PFSK-1 (cell line): ENCODE measurements at regions not wholly inside any gene's neighbourhood (a gene's known extent, or its start where the extent isn't known, plus 50 kb on each side); places are given as distances from the start of the nearest gene placed in this dataset.

Experiments used
- POLR2AphosphoS5 ChIP-seq: IDR thresholded peaks from 2 replicates; pipeline ENCODE4 v1.6.1; 2012; ENCODE audit warnings: low read depth, mild to moderate bottlenecking, control low read depth, low read length, moderate library complexity
- TAF1 ChIP-seq: IDR thresholded peaks from 2 replicates; pipeline ENCODE4 v1.6.1; 2012; ENCODE audit warnings: low read length, control low read depth, borderline replicate concordance; ENCODE audit not compliant: insufficient read depth
- TF ChIP-seq, protein P1 (sequence below), 2 experiments: IDR thresholded peaks; 2 replicates each; pipeline versions ENCODE4 v1.6.1 to v1.8.0; 2011 to 2012; ENCODE audit warnings: low read depth in 2 of 2, low read length in 2 of 2, control low read depth in 1 of 2, inconsistent platforms in 1 of 2, mild to moderate bottlenecking in 1 of 2, moderate library complexity in 1 of 2; ENCODE audit not compliant: insufficient read depth in 1 of 2

DNA sequence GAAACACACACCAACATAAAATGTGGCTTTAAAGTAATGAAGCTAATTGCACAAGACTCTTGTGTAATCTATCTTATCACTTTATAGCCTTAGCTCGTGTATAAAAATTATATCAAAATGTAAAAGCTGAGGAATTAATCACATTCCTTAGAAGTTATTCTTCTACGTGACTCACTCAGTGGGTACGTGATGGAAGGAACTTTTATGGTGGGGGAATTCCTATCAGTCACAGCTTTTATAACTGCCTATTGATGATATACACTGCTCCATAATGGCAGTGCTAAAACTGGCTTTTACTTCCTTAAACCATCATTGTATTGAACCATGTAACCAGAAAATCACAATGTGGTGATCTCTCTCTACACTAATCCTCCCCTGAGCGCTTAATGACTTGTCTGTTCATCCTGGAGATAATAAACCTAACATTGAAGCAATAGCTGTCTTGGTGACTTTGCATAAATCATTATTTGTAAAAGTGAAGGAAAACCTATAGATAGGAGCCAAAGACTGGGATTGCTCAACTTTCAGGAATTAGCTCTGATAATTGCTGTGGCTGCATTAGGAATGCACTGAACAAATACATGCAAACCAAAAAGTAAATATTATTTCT lies 276.7 kb downstream of the GBA3 start:
- TF ChIP-seq, protein P1, sequence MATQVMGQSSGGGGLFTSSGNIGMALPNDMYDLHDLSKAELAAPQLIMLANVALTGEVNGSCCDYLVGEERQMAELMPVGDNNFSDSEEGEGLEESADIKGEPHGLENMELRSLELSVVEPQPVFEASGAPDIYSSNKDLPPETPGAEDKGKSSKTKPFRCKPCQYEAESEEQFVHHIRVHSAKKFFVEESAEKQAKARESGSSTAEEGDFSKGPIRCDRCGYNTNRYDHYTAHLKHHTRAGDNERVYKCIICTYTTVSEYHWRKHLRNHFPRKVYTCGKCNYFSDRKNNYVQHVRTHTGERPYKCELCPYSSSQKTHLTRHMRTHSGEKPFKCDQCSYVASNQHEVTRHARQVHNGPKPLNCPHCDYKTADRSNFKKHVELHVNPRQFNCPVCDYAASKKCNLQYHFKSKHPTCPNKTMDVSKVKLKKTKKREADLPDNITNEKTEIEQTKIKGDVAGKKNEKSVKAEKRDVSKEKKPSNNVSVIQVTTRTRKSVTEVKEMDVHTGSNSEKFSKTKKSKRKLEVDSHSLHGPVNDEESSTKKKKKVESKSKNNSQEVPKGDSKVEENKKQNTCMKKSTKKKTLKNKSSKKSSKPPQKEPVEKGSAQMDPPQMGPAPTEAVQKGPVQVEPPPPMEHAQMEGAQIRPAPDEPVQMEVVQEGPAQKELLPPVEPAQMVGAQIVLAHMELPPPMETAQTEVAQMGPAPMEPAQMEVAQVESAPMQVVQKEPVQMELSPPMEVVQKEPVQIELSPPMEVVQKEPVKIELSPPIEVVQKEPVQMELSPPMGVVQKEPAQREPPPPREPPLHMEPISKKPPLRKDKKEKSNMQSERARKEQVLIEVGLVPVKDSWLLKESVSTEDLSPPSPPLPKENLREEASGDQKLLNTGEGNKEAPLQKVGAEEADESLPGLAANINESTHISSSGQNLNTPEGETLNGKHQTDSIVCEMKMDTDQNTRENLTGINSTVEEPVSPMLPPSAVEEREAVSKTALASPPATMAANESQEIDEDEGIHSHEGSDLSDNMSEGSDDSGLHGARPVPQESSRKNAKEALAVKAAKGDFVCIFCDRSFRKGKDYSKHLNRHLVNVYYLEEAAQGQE (IDR thresholded peaks at IDR 0.05; ENCODE audit: insufficient read depth in 1 of 2, low read depth in 2 of 2, low read length in 2 of 2) = no peak
- no peak for TF ChIP-seq TAF1
- TF ChIP-seq POLR2AphosphoS5 = no peak
